A673 (cell line): ENCODE measurements at regions not wholly inside any gene's neighbourhood (a gene's known extent, or its start where the extent isn't known, plus 50 kb on each side); places are given as distances from the start of the nearest gene placed in this dataset.

Experiments used
- BruUV-seq: library from RNA; stranded (reverse); fragments of 400-500 nt; replicated peaks from 2 replicates; lab custom pipeline; 2021; lab: Mats Ljungman, UMichigan
- CTCF ChIA-PET: fragments of 300-600 bp; sonication (Branson Sonifier 250); formaldehyde crosslinking; loops from one replicate; lab custom pipeline; 2022; ENCODE audit warnings: antibody characterized with exemption; lab: Charles Lee
- POLR2A ChIA-PET: fragments of 300-600 bp; sonication (Branson Sonifier 250); formaldehyde crosslinking; loops from one replicate; lab custom pipeline; 2022; ENCODE audit warnings: antibody characterized with exemption; ENCODE audit not compliant: low non-redundant PET; lab: Charles Lee
- DNase-seq: peaks from one replicate; pipeline ENCODE4 v3.0.0-alpha.2; 2015; ENCODE audit warnings: low spot score
- H3K27ac ChIP-seq: fragments of 200-600 bp; sonication (generic); 2 replicates; pipeline ENCODE4 v1.5.1; 2016; ENCODE audit warnings: mixed run types, low read depth, mild to moderate bottlenecking, mixed read lengths, antibody characterized with exemption, low read length; ENCODE audit not compliant: poor library complexity, severe bottlenecking
- H3K27me3 ChIP-seq: fragments of 200-600 bp; sonication (generic); replicated peaks from 2 replicates; pipeline ENCODE4 v1.6.1; 2017; ENCODE audit warnings: mixed run types, low read depth, mild to moderate bottlenecking, mixed read lengths, antibody characterized with exemption, low read length; ENCODE audit not compliant: insufficient read depth, poor library complexity
- H3K36me3 ChIP-seq: fragments of 200-600 bp; sonication (generic); 2 replicates; pipeline ENCODE4 v1.6.1; 2016; ENCODE audit warnings: mixed run types, mild to moderate bottlenecking, mixed read lengths, antibody characterized with exemption, low read length; ENCODE audit not compliant: insufficient read depth, poor library complexity, severe bottlenecking
- H3K4me1 ChIP-seq: fragments of 200-600 bp; sonication (generic); 2 replicates; pipeline ENCODE4 v1.6.1; 2017; ENCODE audit warnings: mixed run types, mild to moderate bottlenecking, mixed read lengths, antibody characterized with exemption, low read length; ENCODE audit not compliant: insufficient read depth, poor library complexity, severe bottlenecking
- H3K4me3 ChIP-seq: fragments of 200-600 bp; sonication (generic); 2 replicates; pipeline ENCODE4 v1.5.1; 2016; ENCODE audit warnings: low read depth, mixed run types, mild to moderate bottlenecking, mixed read lengths, low read length; ENCODE audit not compliant: poor library complexity, severe bottlenecking
- H3K9me3 ChIP-seq: fragments of 200-600 bp; sonication (generic); 2 replicates; pipeline ENCODE4 v1.6.1; 2016; ENCODE audit warnings: mixed run types, low read depth, mild to moderate bottlenecking, mixed read lengths, antibody characterized with exemption, low read length; ENCODE audit not compliant: poor library complexity, severe bottlenecking
- CTCF ChIP-seq: fragments of 300-800, 200-600 bp; sonication (generic); conservative IDR thresholded peaks from 2 replicates; pipeline ENCODE4 v1.5.1; 2017; ENCODE audit warnings: low read depth, mild to moderate bottlenecking, antibody characterized with exemption, low read length, moderate library complexity, mixed read lengths
- EZH2 ChIP-seq: fragments of 200-600 bp; sonication (generic); IDR thresholded peaks from 2 replicates; pipeline ENCODE4 v1.6.1; 2017; ENCODE audit warnings: borderline replicate concordance, low read depth, mild to moderate bottlenecking, mixed read lengths, antibody characterized with exemption, low read length; ENCODE audit not compliant: poor library complexity, severe bottlenecking
- intact Hi-C: fragments of 100-400 bp; cut with micrococcal nuclease; formaldehyde crosslinking; loops from one replicate; pipeline ENCODE4 v1.10.0; 2022; ENCODE audit not compliant: unreplicated experiment

GRCh38 chr10:71028066-71028465, 139.7 kb upstream of the PCBD1 start:
- no peak for DNase-seq
- TF ChIP-seq EZH2 (no peak), CTCF (no peak)
- ChIA-PET CTCF (no interaction called here), POLR2A (no interaction called here)
- no peak overlapping the region for H3K4me3 ChIP-seq
- H3K27ac ChIP-seq, result no peak overlapping the region
- no peaks in the 10 kb centered on the region for H3K4me1 ChIP-seq
- H3K9me3 ChIP-seq, result no peaks in the 10 kb centered on the region
- no peaks in the 10 kb centered on the region for H3K36me3 ChIP-seq
- no peaks in the 10 kb centered on the region for H3K27me3 ChIP-seq
- intact Hi-C loops, result no loop called here
- no TSS peak for BruUV-seq

- TF ChIP-seq EZH2, result no peak
- Histone ChIP-seq H3K4me3 (no peak overlapping the region), H3K27ac (no peak overlapping the region), H3K36me3 (no peaks in the 10 kb centered on the region), H3K27me3 (no peaks in the 10 kb centered on the region), H3K9me3 (no peaks in the 10 kb centered on the region), H3K4me1 (no peaks in the 10 kb centered on the region)
- CTCF ChIA-PET, result no interaction called here
- no TSS peak for BruUV-seq
- POLR2A ChIA-PET, result no interaction called here
- DNase-seq, result no peak
- intact Hi-C loops, result no loop called here
Observed at GRCh38 chr10:71029411-71029892, 141.1 kb upstream of the PCBD1 start.

- intact Hi-C loops, result no loop called here
- no TSS peak for BruUV-seq
- H3K4me3 ChIP-seq, result no peak overlapping the region
- ChIA-PET POLR2A (no interaction called here), CTCF (no interaction called here)
- H3K9me3 ChIP-seq, result no peaks in the 10 kb centered on the region
- no peak overlapping the region for H3K27ac ChIP-seq
- no peaks in the 10 kb centered on the region for H3K27me3 ChIP-seq
- TF ChIP-seq CTCF (no peak), EZH2 (no peak)
- no peaks in the 10 kb centered on the region for H3K4me1 ChIP-seq
- H3K36me3 ChIP-seq, result no peaks in the 10 kb centered on the region
- DNase-seq, result no peak
Observed at GRCh38 chr10:71029907-71030306, 141.5 kb upstream of the PCBD1 start.

GRCh38 chr10:71031026-71031425, 142.7 kb upstream of the PCBD1 start:
- POLR2A ChIA-PET, result no interaction called here
- Histone ChIP-seq H3K27me3 (no peaks in the 10 kb centered on the region), H3K4me1 (no peaks in the 10 kb centered on the region), H3K36me3 (no peaks in the 10 kb centered on the region), H3K27ac (no peak overlapping the region), H3K4me3 (no peak overlapping the region), H3K9me3 (no peaks in the 10 kb centered on the region)
- no TSS peak for BruUV-seq
- TF ChIP-seq EZH2, result no peak
- TF ChIP-seq CTCF, result no peak
- intact Hi-C loops, result no loop called here
- CTCF ChIA-PET, result no interaction called here
- DNase-seq, result no peak
